ENCODE measurements at regions not wholly inside any gene's neighbourhood (a gene's known extent, or its start where the extent isn't known, plus 50 kb on each side); places are given as distances from the start of the nearest gene placed in this dataset.

DNA sequence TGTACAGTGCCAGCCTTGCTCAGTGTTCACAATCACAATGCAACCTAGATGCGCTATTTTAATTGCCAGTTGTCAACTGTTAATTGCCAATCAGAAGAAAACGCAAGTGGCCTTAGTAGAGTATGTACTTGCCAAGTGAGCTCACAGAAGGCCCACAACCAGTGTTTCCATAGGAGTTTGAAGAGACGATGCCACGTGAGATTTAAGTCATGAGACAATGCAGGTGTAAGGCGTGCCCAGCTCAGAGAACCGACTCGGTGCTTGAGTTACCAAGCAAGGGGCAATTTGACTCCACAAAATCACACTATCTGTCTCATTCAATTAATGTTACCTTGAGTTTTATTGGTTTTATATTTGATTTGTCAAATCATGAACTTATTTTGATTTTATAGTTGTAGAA, 65.6 kb downstream of the TEX35 start:
- Histone ChIP-seq H3K9me3 (ENCODE audit: control insufficient read depth, low read length) (no peaks in the 10 kb centered on the region), H3K4me1 (ENCODE audit: control insufficient read depth, insufficient read depth, low read length) (no peaks in the 10 kb centered on the region), H3K4me3 (ENCODE audit: low read length) (no peak overlapping the region), H3K9ac (ENCODE audit: extremely low read depth, low read length, poor library complexity, severe bottlenecking) (no peak overlapping the region), H3K27me3 (ENCODE audit: control insufficient read depth, insufficient read depth, low read length, poor library complexity, severe bottlenecking) (peaks cover 5% of the 10 kb centered on the region), H3K36me3 (ENCODE audit: control insufficient read depth, insufficient read depth, low read length) (no peaks in the 10 kb centered on the region), H3K27ac (ENCODE audit: low read depth, low read length) (no peak overlapping the region)
- Mint-ChIP-seq H3K9me3 (no peaks in the 10 kb centered on the region), H3K27me3 (ENCODE audit: insufficient read depth) (peaks cover 6% of the 10 kb centered on the region), H3K4me1 (peaks cover 10% of the 10 kb centered on the region), H3K36me3 (ENCODE audit: low read depth) (no peaks in the 10 kb centered on the region), H3K4me3 (no peak overlapping the region), H3K27ac (no peak overlapping the region)
- 92 to 100% methylated on average over 2 to 7 of the region's 7 CpGs for WGBS, 2 experiments (ENCODE audit: insufficient coverage in 1 of 2, insufficient read length in 1 of 2)
- DNase-seq, result no peak
- no peak for TF ChIP-seq CTCF (conservative IDR thresholded peaks at IDR 0.05)

- no peaks in the 10 kb centered on the region for H3K36me3 ChIP-seq (ENCODE audit: control insufficient read depth, insufficient read depth, low read length)
- H3K4me3 ChIP-seq (ENCODE audit: low read length), result no peak overlapping the region
- WGBS, 2 experiments (ENCODE audit: insufficient coverage in 1 of 2, insufficient read length in 1 of 2), result 91 to 92% methylated on average over 2 to 4 of the region's 4 CpGs
- no peaks in the 10 kb centered on the region for H3K4me1 ChIP-seq (ENCODE audit: control insufficient read depth, insufficient read depth, low read length)
- Mint-ChIP-seq H3K27me3 (ENCODE audit: insufficient read depth) (peaks cover 6% of the 10 kb centered on the region), H3K4me3 (no peak overlapping the region), H3K36me3 (ENCODE audit: low read depth) (no peaks in the 10 kb centered on the region), H3K27ac (no peak overlapping the region), H3K4me1 (peaks cover 7% of the 10 kb centered on the region), H3K9me3 (no peaks in the 10 kb centered on the region)
- DNase-seq, result no peak
- H3K9me3 ChIP-seq (ENCODE audit: control insufficient read depth, low read length), result no peaks in the 10 kb centered on the region
- H3K27ac ChIP-seq (ENCODE audit: low read depth, low read length), result no peak overlapping the region
- H3K27me3 ChIP-seq (ENCODE audit: control insufficient read depth, insufficient read depth, low read length, poor library complexity, severe bottlenecking), result peaks cover 5% of the 10 kb centered on the region
- TF ChIP-seq CTCF (conservative IDR thresholded peaks at IDR 0.05), result no peak
- no peak overlapping the region for H3K9ac ChIP-seq (ENCODE audit: extremely low read depth, low read length, poor library complexity, severe bottlenecking)
Observed at GRCh38 chr1:178579095-178579494, 66.2 kb downstream of the TEX35 start.

GRCh38 chr1:178579562-178579961, 66.7 kb downstream of the TEX35 start:
- TF ChIP-seq CTCF (conservative IDR thresholded peaks at IDR 0.05), result no peak
- Mint-ChIP-seq H3K27me3 (ENCODE audit: insufficient read depth) (peaks cover 6% of the 10 kb centered on the region), H3K27ac (no peak overlapping the region), H3K4me1 (peaks cover 7% of the 10 kb centered on the region), H3K36me3 (ENCODE audit: low read depth) (no peaks in the 10 kb centered on the region), H3K4me3 (no peak overlapping the region), H3K9me3 (no peaks in the 10 kb centered on the region)
- H3K36me3 ChIP-seq (ENCODE audit: control insufficient read depth, insufficient read depth, low read length), result no peaks in the 10 kb centered on the region
- no peak overlapping the region for H3K27ac ChIP-seq (ENCODE audit: low read depth, low read length)
- H3K27me3 ChIP-seq (ENCODE audit: control insufficient read depth, insufficient read depth, low read length, poor library complexity, severe bottlenecking), result peaks cover 5% of the 10 kb centered on the region
- H3K4me3 ChIP-seq (ENCODE audit: low read length), result no peak overlapping the region
- WGBS, 2 experiments (ENCODE audit: insufficient coverage in 1 of 2, insufficient read length in 1 of 2), result 90 to 93% methylated on average over 4 to 6 of the region's 6 CpGs
- DNase-seq, result no peak
- H3K9me3 ChIP-seq (ENCODE audit: control insufficient read depth, low read length), result no peaks in the 10 kb centered on the region
- no peak overlapping the region for H3K9ac ChIP-seq (ENCODE audit: extremely low read depth, low read length, poor library complexity, severe bottlenecking)
- no peaks in the 10 kb centered on the region for H3K4me1 ChIP-seq (ENCODE audit: control insufficient read depth, insufficient read depth, low read length)
